ENCODE measurements at regions not wholly inside any gene's neighbourhood (a gene's known extent, or its start where the extent isn't known, plus 50 kb on each side); places are given as distances from the start of the nearest gene placed in this dataset.

- H3K9me3 Mint-ChIP-seq = peaks cover 0 to 9% (median 3%) of the 10 kb centered on the region in 7 donors
- Histone ChIP-seq H3K4me3 (replicated peaks in 1 of 3; ENCODE audit: low read depth in 2 of 3, low read length in 3 of 3) (no peak overlapping the region), H3K36me3 (replicated peaks in 1 of 2; ENCODE audit: control insufficient read depth in 1 of 2, insufficient read depth in 2 of 2, low read length in 2 of 2) (no peaks in the 10 kb centered on the region), H4K20me1 (ENCODE audit: insufficient read depth, low read length) (no peaks in the 10 kb centered on the region), H2AFZ (ENCODE audit: insufficient read depth, low read depth, low read length, poor library complexity, severe bottlenecking) (no peak overlapping the region), H3K4me2 (replicated peaks; ENCODE audit: extremely low read depth, low read length, poor library complexity, severe bottlenecking) (no peak overlapping the region), H3K9ac (ENCODE audit: insufficient read depth, low read length, poor library complexity, severe bottlenecking) (no peak overlapping the region), H3K27me3 (ENCODE audit: control insufficient read depth in 2 of 2, insufficient read depth in 2 of 2, low read length in 2 of 2) (no peaks in the 10 kb centered on the region), H3K27ac (ENCODE audit: low read depth in 1 of 2, low read length in 2 of 2) (no peak overlapping the region), H3K4me1 (ENCODE audit: control insufficient read depth in 1 of 2, insufficient read depth in 2 of 2, low read length in 2 of 2) (no peaks in the 10 kb centered on the region), H3K79me2 (ENCODE audit: insufficient read depth, low read length) (no peaks in the 10 kb centered on the region), H3K9me3 (replicated peaks in 1 of 2; ENCODE audit: control insufficient read depth in 1 of 2, insufficient read depth in 1 of 2, low read length in 2 of 2) (peaks cover 2 to 3% of the 10 kb centered on the region in 2 donors)
- H3K27ac Mint-ChIP-seq = no peak overlapping the region
- no peak overlapping the region for H3K4me3 Mint-ChIP-seq
- no peak for DNase-seq
- no peak for TF ChIP-seq CTCF (IDR thresholded peaks at IDR 0.05)
- H3K36me3 Mint-ChIP-seq = no peaks in the 10 kb centered on the region
- H3K27me3 Mint-ChIP-seq (ENCODE audit: low read depth in 3 of 3) = peaks cover 0 to 1% (median 0%) of the 10 kb centered on the region in 3 donors
- intact Hi-C loops (cut with micrococcal nuclease) = no loop called here
- H3K4me1 Mint-ChIP-seq = no peaks in the 10 kb centered on the region
- WGBS (ENCODE audit: insufficient coverage) = 100% methylated on average over 2 of the region's 4 CpGs
These were observed 481.4 kb downstream of the CDH2 start for GRCh38 chr18:27695503-27695902.

- DNase-seq = no peak
- no peak overlapping the region for H2AFZ ChIP-seq (ENCODE audit: insufficient read depth, low read depth, low read length, poor library complexity, severe bottlenecking)
- no peak overlapping the region for H3K9ac ChIP-seq (ENCODE audit: insufficient read depth, low read length, poor library complexity, severe bottlenecking)
- no peak overlapping the region for H3K4me3 ChIP-seq (replicated peaks in 1 of 3; ENCODE audit: low read depth in 2 of 3, low read length in 3 of 3)
- no peaks in the 10 kb centered on the region for H3K4me1 ChIP-seq (ENCODE audit: control insufficient read depth in 1 of 2, insufficient read depth in 2 of 2, low read length in 2 of 2)
- no peaks in the 10 kb centered on the region for H3K79me2 ChIP-seq (ENCODE audit: insufficient read depth, low read length)
- Mint-ChIP-seq H3K4me1 (no peaks in the 10 kb centered on the region), H3K9me3 (peaks cover 0 to 9% (median 5%) of the 10 kb centered on the region in 7 donors), H3K4me3 (no peak overlapping the region), H3K36me3 (no peaks in the 10 kb centered on the region), H3K27ac (no peak overlapping the region), H3K27me3 (ENCODE audit: low read depth in 3 of 3) (peaks cover 0 to 1% (median 0%) of the 10 kb centered on the region in 3 donors)
- H4K20me1 ChIP-seq (ENCODE audit: insufficient read depth, low read length) = no peaks in the 10 kb centered on the region
- no peak for TF ChIP-seq CTCF (IDR thresholded peaks at IDR 0.05)
- no peak overlapping the region for H3K4me2 ChIP-seq (replicated peaks; ENCODE audit: extremely low read depth, low read length, poor library complexity, severe bottlenecking)
- no peak overlapping the region for H3K27ac ChIP-seq (ENCODE audit: low read depth in 1 of 2, low read length in 2 of 2)
- H3K36me3 ChIP-seq (replicated peaks in 1 of 2; ENCODE audit: control insufficient read depth in 1 of 2, insufficient read depth in 2 of 2, low read length in 2 of 2) = no peaks in the 10 kb centered on the region
- intact Hi-C loops (cut with micrococcal nuclease) = no loop called here
- no peaks in the 10 kb centered on the region for H3K27me3 ChIP-seq (ENCODE audit: control insufficient read depth in 2 of 2, insufficient read depth in 2 of 2, low read length in 2 of 2)
- peaks cover 0 to 3% of the 10 kb centered on the region in 2 donors for H3K9me3 ChIP-seq (replicated peaks in 1 of 2; ENCODE audit: control insufficient read depth in 1 of 2, insufficient read depth in 1 of 2, low read length in 2 of 2)
- WGBS (ENCODE audit: insufficient coverage) = 91% methylated on average over 4 of the region's 7 CpGs
These were observed 481.9 kb downstream of the CDH2 start for GRCh38 chr18:27695052-27695451.
